ENCODE measurements at regions not wholly inside any gene's neighbourhood (a gene's known extent, or its start where the extent isn't known, plus 50 kb on each side); places are given as distances from the start of the nearest gene placed in this dataset.
A peak's percentile ranks its signal among the peaks of the same experiment; 100 is the strongest.
"Not testable (repeated sequence)": the region's sequence is repeated elsewhere in the genome, so short reads cannot be mapped to it uniquely, and the experiment has no call there.

DNA sequence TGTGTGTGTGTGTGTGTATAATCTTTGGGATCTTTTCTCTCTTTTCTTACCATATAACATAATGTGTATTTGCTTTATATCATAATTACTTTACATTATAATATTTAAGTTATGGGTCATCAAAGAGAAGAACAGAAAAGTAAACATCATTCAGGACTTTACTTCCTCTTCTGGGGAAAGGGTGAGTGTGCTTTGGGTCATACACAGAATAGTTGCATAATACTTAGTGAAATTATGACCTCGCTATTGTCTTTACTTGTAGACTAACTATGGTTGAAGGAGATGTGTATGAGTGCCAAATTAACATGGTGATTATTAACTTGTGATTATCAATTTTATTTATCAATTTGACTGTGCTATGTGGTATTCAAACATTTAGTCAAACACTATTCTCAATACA is 1086.9 kb downstream of the DIPK2A start:
- no peak for ATAC-seq (replicated peaks in 6 of 8)
- Histone ChIP-seq H3K4me1 (replicated peaks in 1 of 2) (no peaks in the 10 kb centered on the region), H3K4me3 (no peak overlapping the region), H3K27ac (no peak overlapping the region)
- WGBS, 10 experiments, result 0 to 100% (median 100%) methylated on average over 1 of the region's 1 CpG; no CpG with 5 or more reads in 3 of the 10 experiments
- in situ Hi-C loops (cut with MboI; ENCODE audit: low pct_unique_long_range_greater_than_20kb in 2 of 9, low sequenced_read_pairs in 9 of 9, unreplicated experiment in 9 of 9), result no loop called here

DNA sequence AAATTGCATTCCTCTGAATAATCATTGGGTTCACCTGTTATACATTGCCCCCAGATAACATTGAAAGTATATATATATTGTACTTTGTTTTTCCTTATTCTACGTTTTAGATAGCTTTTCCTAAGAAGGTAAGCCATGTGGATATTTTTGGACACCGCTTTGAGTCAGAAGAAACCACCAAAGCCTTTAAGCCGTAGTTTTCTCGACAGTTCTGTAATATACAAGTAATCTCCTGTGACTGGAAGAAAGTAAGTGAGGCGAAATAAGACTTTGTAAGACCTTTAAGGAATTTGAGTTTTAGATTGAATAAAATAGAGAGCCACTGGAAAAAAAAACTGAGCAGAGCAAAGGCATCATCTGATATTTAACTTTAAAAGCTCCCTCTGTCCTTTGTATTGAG is 1092.0 kb downstream of the DIPK2A start:
- no peak for ATAC-seq (replicated peaks in 6 of 8)

DNA sequence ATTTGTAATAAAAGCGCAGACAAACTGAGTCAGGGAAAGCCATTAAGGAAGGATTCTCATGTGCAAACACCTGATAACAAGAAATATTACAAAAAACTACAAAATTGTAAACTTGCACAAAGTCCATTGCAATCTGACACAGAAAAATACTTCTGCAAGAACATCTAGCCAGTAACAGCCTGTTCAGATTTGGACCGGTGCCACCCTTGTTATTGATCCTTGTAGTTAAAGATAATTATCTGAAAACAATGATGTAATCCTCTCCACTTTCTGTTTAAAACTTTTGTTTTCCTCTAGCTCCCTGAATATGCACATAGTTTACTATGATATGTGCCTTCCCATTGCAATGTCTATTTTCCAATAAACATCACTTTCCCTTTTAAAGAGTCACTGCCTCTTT is 1090.2 kb downstream of the PLOD2 start:
- ATAC-seq (replicated peaks in 6 of 8), result no peak
- Histone ChIP-seq H3K4me3 (no peak overlapping the region), H3K27ac (no peak overlapping the region), H3K4me1 (replicated peaks in 1 of 2) (peaks cover 0 to 2% of the 10 kb centered on the region in 2 donors)
- WGBS, 10 experiments, result 42 to 100% (median 93%) methylated on average over 1 to 2 of the region's 2 CpGs; no CpG with 5 or more reads in 1 of the 10 experiments
- in situ Hi-C loops (cut with MboI; ENCODE audit: low pct_unique_long_range_greater_than_20kb in 2 of 9, low sequenced_read_pairs in 9 of 9, unreplicated experiment in 9 of 9), result no loop called here

More for the DNA sequence above, 1092.0 kb downstream of the DIPK2A start:
- Histone ChIP-seq H3K4me3 (no peak overlapping the region), H3K27ac (no peak overlapping the region), H3K4me1 (replicated peaks in 1 of 2) (no peaks in the 10 kb centered on the region)
- WGBS, 10 experiments, result 2 to 89% (median 81%) methylated on average over 2 to 5 of the region's 5 CpGs
- in situ Hi-C loops (cut with MboI; ENCODE audit: low pct_unique_long_range_greater_than_20kb in 2 of 9, low sequenced_read_pairs in 9 of 9, unreplicated experiment in 9 of 9), result no loop called here

DNA sequence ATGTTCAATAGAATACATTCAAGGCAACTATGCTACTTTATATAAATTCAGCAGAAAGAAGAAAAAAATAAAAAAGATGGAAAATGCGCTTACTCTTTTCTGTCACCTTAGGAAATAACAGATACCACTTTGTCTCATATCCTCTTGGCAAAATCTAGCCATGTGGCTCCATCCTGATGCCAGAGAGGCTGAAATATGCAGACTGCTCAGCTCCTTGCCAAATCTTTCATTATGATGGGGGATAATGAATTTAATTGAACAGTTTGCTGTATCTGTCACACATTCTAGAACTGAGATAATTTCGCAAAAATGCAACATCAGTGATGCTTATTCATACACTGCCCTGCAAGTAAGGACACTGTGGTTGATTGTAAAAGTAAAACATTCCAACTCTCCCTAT is 1081.5 kb downstream of the PLOD2 start:
- in situ Hi-C loops (cut with MboI; ENCODE audit: low pct_unique_long_range_greater_than_20kb in 2 of 9, low sequenced_read_pairs in 9 of 9, unreplicated experiment in 9 of 9), result no loop called here
- Histone ChIP-seq H3K4me3 (no peak overlapping the region), H3K4me1 (replicated peaks in 1 of 2) (no peaks in the 10 kb centered on the region), H3K27ac (no peak overlapping the region)
- no peak for ATAC-seq (replicated peaks in 6 of 8)
- WGBS, 10 experiments, result 0 to 100% (median 72%) methylated on average over 1 to 2 of the region's 2 CpGs; no CpG with 5 or more reads in 2 of the 10 experiments

DNA sequence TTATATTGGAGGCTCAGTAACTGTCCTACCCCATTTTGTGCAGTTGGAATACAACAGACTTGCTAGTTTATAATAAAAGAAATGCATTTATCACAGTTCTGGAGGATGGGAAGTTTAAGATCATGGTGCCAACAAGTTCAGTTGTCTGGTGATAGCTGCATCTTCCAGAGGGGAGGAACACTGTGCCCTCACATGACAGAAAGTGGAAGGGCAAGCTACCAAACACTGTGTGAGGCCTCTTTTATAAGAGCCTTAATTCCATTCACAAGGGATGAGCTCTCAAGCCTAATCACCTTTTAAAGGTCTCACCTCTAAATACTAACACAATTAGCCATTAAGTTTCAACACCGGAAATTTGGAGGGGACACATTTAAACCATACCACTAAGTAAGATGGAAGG is 1073.9 kb downstream of the PLOD2 start:
- no peak for ATAC-seq (replicated peaks in 6 of 8)
- WGBS, 10 experiments, result 20 to 100% (median 100%) methylated on average over 1 of the region's 1 CpG; no CpG with 5 or more reads in 5 of the 10 experiments
- Histone ChIP-seq H3K4me1 (replicated peaks in 1 of 2) (no peaks in the 10 kb centered on the region), H3K4me3 (no peak overlapping the region), H3K27ac (no peak overlapping the region)
- in situ Hi-C loops (cut with MboI; ENCODE audit: low pct_unique_long_range_greater_than_20kb in 2 of 9, low sequenced_read_pairs in 9 of 9, unreplicated experiment in 9 of 9), result no loop called here

DNA sequence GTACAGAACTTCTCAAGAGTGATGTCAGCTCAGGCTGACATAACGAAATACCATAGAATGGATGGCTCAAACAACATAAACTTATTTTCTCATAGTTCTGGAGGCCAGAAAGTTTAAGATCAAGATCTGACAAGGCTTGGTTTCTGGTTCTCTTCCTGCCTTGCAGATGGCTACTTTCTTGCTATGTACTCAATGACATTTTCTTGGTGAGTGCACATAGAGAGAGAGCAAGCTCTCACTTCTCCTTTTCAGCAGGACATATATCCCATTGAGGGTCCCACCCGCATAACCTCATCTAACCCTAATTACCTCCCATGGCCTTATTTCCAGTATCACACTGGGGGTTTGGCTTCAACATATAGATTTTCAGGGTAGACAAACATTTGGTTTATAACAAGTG is 1072.1 kb downstream of the PLOD2 start:
- ATAC-seq (replicated peaks in 6 of 8), result no peak
- Histone ChIP-seq H3K4me3 (no peak overlapping the region), H3K4me1 (replicated peaks in 1 of 2) (no peaks in the 10 kb centered on the region), H3K27ac (no peak overlapping the region)
- in situ Hi-C loops (cut with MboI; ENCODE audit: low pct_unique_long_range_greater_than_20kb in 2 of 9, low sequenced_read_pairs in 9 of 9, unreplicated experiment in 9 of 9), result no loop called here
- WGBS, 10 experiments, result 0 to 100% (median 83%) methylated on average over 1 to 2 of the region's 2 CpGs; no CpG with 5 or more reads in 1 of the 10 experiments

DNA sequence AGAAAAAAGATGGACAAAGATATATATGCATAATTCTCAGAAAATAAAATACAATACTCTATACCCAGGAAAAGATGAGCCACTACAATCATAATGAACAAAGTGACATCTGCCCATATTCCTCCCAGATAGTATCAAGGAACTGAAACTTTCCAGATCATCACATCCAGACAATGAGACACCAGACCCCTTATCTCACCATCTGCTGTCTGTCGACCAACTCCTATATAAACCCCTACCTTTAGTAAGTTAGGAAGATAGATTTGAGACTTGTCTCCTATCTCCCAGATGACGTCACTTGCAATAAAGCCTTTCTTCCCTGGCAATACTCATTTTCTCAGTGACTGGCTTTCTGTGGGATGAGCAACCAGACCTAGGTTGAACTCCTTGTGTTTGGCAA is 1071.6 kb downstream of the PLOD2 start:
- Histone ChIP-seq H3K27ac (no peak overlapping the region), H3K4me1 (replicated peaks in 1 of 2) (no peaks in the 10 kb centered on the region), H3K4me3 (no peak overlapping the region)
- in situ Hi-C loops (cut with MboI; ENCODE audit: low pct_unique_long_range_greater_than_20kb in 2 of 9, low sequenced_read_pairs in 9 of 9, unreplicated experiment in 9 of 9), result no loop called here
- WGBS, 10 experiments, result 17 to 95% (median 73%) methylated on average over 1 to 2 of the region's 2 CpGs; no CpG with 5 or more reads in 5 of the 10 experiments
- ATAC-seq (replicated peaks in 6 of 8), result no peak

DNA sequence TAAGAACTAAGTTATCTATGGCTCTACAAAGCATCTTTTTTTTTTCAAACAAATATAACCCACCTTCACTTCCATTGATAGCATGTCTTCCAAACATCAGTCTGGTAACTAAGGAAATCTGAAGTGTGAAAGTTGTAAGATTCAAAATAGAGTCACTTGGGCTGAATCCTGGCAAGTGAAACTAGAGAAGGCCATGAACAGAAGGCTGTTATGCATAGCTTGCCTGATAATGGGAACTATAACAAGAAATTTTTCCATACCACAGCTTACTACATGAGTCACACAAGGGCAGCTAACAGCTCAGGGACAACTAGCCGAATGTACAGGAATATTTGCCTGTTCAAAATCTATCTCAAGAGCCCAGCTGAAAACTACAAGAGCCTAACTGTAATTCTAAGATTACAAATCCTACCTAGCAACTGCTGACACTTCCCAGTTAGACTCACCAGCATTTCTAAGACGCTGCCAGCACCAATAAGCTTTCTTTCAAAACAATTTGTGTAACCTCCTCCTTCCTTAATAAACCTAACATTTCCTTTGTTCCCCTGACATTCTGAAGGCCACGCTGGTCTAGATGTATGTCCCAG is 1066.5 kb downstream of the PLOD2 start:
- WGBS, 10 experiments, result 0 to 86% (median 42%) methylated on average over 1 to 3 of the region's 3 CpGs; no CpG with 5 or more reads in 2 of the 10 experiments
- H3K4me1 ChIP-seq (replicated peaks in 1 of 2), result no peaks in the 10 kb centered on the region
- in situ Hi-C loops (cut with MboI; ENCODE audit: low pct_unique_long_range_greater_than_20kb in 2 of 9, low sequenced_read_pairs in 9 of 9, unreplicated experiment in 9 of 9), result no loop called here
- no peak overlapping the region for H3K27ac ChIP-seq
- peak in 4 of 8 experiments; percentile 41 to 95 (median 54) for ATAC-seq (replicated peaks in 6 of 8)
- no peak overlapping the region for H3K4me3 ChIP-seq

DNA sequence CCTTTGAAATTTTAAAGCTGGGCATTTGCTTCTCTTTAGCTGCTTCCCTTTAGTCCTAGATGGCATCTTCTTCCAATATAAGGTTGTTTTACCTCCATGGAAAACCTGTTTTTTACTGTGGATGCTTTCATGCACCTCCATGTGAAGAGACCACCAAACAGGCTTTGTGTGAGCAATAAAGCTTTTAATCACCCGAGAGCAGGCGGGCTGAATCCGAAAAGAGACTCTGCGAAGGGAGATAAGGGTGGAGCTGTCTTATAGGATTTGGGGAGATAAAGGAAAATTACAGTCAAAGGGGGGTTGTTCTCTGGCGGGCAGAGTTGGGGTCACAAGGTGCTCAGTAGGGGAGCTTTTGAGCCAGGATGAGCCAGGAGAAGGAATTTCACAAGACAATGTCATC is 1049.8 kb downstream of the PLOD2 start:
- in situ Hi-C loops (cut with MboI; ENCODE audit: low pct_unique_long_range_greater_than_20kb in 2 of 9, low sequenced_read_pairs in 9 of 9, unreplicated experiment in 9 of 9); ATAC-seq (replicated peaks in 6 of 8); H3K4me1 ChIP-seq (replicated peaks in 1 of 2); H3K27ac ChIP-seq; H3K4me3 ChIP-seq: not testable (repeated sequence)
- WGBS, 10 experiments, result 29 to 97% (median 76%) methylated on average over 1 to 4 of the region's 5 CpGs; no CpG with 5 or more reads in 3 of the 10 experiments

DNA sequence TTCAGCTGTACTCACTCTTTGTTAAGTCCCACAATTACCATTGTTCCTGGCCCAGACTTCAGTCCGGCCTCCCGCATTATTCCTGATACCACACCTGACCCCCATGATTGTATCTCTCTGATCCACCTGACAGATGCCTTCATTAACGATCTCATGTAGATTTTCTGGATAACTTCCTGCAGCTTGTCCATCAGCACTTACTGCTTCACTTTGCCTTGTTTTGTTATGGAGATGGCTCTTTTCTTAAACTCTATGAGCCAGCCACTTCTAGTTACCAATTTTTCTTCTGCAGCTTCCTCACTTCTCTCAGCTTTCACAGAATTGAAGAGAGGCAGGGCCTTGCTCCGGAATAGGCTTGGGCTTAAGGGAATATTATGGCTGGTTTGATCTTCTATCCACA is 1044.2 kb downstream of the PLOD2 start:
- Histone ChIP-seq H3K4me3 (no peak overlapping the region), H3K4me1 (replicated peaks in 1 of 2) (peaks cover 0 to 3% of the 10 kb centered on the region in 2 donors), H3K27ac (no peak overlapping the region)
- no peak for ATAC-seq (replicated peaks in 6 of 8)
- in situ Hi-C loops (cut with MboI; ENCODE audit: low pct_unique_long_range_greater_than_20kb in 2 of 9, low sequenced_read_pairs in 9 of 9, unreplicated experiment in 9 of 9), result no loop called here
- 0 to 83% (median 45%) methylated on average over 1 to 4 of the region's 4 CpGs; no CpG with 5 or more reads in 2 of the 10 experiments for WGBS, 10 experiments

DNA sequence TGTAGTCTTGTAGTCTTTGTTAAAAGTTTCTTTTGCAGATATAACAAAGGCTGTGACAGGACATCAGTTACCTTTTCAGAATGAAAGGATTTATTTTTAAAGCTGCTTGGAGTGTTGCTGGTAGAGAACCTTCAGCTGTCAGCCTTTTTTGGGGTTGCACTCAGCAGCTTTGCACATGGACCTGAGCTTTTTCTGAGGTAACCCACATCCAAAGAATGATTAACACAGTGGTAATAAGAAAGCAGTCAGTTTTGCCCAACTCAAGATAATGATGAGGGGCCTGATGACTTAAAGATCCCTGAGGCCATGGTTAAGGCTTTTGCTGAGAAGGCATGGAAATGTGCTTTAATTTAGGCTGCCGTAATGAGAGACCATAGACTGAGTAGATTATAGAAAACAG is 1042.7 kb downstream of the PLOD2 start:
- in situ Hi-C loops (cut with MboI; ENCODE audit: low pct_unique_long_range_greater_than_20kb in 2 of 9, low sequenced_read_pairs in 9 of 9, unreplicated experiment in 9 of 9), result no loop called here
- WGBS, 10 experiments, result 83 to 100% (median 89%) methylated on average over 1 of the region's 1 CpG; no CpG with 5 or more reads in 5 of the 10 experiments
- H3K4me1 ChIP-seq (replicated peaks in 1 of 2), result peaks cover 0 to 3% of the 10 kb centered on the region in 2 donors
- H3K4me3 ChIP-seq, result no peak overlapping the region
- no peak for ATAC-seq (replicated peaks in 6 of 8)
- H3K27ac ChIP-seq, result no peak overlapping the region

DNA sequence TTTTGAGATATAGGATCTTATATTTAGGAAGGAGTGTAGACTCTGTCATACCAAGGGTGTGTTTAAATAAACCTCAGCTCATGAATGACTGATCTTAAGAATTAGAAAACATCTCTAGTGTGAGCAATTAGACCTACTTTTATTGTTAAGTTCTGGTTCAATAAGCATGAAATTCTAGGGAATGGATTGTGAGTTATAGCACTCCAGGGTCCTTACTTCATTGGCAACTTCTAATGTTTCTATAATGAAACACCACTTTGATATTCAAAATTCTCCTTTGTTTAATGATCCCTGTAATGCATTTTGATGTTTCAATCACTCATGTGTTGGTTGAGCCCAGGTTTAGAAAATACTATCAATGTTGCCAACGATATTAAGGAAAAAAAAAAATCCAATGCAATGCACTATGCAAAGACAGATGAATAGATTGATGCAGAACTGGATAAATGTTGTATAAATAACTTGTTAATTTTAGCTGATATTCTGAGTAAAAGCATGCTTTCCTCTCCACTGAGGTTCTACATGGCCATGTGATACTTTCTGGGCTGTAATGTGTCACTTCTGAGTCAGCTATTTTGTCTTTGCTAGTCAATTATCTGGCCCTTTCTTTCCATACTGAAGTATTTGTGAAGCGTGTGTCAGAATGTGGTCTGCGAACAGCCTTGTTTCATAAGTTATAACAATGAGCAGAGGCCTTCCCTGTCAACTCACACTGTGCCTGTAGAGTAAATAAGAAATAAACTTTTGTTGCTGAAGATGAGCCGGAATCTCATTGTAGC is 1035.9 kb downstream of the PLOD2 start:
- ATAC-seq (replicated peaks in 6 of 8), result peak in 5 of 8 experiments; percentile 37 to 76 (median 60)
- Histone ChIP-seq H3K27ac (no peak overlapping the region), H3K4me3 (no peak overlapping the region), H3K4me1 (replicated peaks in 1 of 2) (peaks cover 0 to 3% of the 10 kb centered on the region in 2 donors)
- in situ Hi-C loops (cut with MboI; ENCODE audit: low pct_unique_long_range_greater_than_20kb in 2 of 9, low sequenced_read_pairs in 9 of 9, unreplicated experiment in 9 of 9), result no loop called here
- WGBS, 10 experiments, result 48 to 90% (median 79%) methylated on average over 3 to 4 of the region's 4 CpGs; no CpG with 5 or more reads in 1 of the 10 experiments

DNA sequence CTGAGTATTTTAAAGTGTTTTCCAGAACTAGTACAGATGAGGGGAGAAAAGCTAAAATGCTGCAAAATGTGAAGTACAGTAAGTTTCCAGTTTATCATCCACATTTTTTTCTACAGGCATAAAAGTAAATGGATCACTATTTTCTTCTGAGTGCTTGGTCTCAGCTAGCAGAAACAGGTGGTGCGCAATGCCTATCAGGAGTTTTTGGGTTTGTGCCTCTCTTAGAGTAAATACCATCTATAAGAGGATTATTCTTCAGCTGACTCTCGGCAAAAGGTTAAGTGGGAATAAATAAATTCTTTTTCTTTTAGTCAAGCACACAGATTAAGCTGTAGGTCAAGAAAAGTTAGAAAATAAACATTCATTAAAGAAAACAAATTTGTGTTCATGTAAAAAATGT is 1027.7 kb downstream of the PLOD2 start:
- in situ Hi-C loops (cut with MboI; ENCODE audit: low pct_unique_long_range_greater_than_20kb in 2 of 9, low sequenced_read_pairs in 9 of 9, unreplicated experiment in 9 of 9), result no loop called here
- 38 to 100% (median 68%) methylated on average over 1 to 2 of the region's 2 CpGs for WGBS, 10 experiments
- Histone ChIP-seq H3K27ac (no peak overlapping the region), H3K4me1 (replicated peaks in 1 of 2) (no peaks in the 10 kb centered on the region), H3K4me3 (no peak overlapping the region)
- no peak for ATAC-seq (replicated peaks in 6 of 8)

Data from motor neuron (in vitro differentiated cells).